HCT116 (cell line): ENCODE measurements at regions not wholly inside any gene's neighbourhood (a gene's known extent, or its start where the extent isn't known, plus 50 kb on each side); places are given as distances from the start of the nearest gene placed in this dataset.

Source experiments
- ATAC-seq: fragments of 200-7000 bp; cut with Tn5 transposase; 2 replicates; pipeline ENCODE4 v1.9.1; 2020; ENCODE audit warnings: mild to moderate bottlenecking, moderate library complexity
- BruUV-seq: library from RNA; stranded (reverse); fragments of 400-500 nt; replicated peaks from 2 replicates; lab custom pipeline; 2021; lab: Mats Ljungman, UMichigan
- CTCF ChIA-PET: fragments of 300-600 bp; sonication (Branson Sonifier 250); formaldehyde crosslinking; loops from one replicate; lab custom pipeline; 2021; ENCODE audit warnings: antibody characterized with exemption; lab: Charles Lee
- POLR2A ChIA-PET: fragments of 300-600, 350-600 bp; sonication (Branson Sonifier 250); formaldehyde crosslinking; loops from one replicate; lab custom pipeline; 2021; ENCODE audit warnings: antibody characterized with exemption; lab: Charles Lee
- RAD21 ChIA-PET, 2 experiments: fragments of 300-600 bp; sonication (Branson Sonifier 250); formaldehyde crosslinking; loops; one replicate each; lab custom pipeline; 2023; ENCODE audit warnings: low total read pairs in 2 of 2; ENCODE audit not compliant: uncharacterized antibody in 2 of 2, unreplicated experiment in 2 of 2, low non-redundant PET in 1 of 2; lab: Charles Lee
- DNase-seq: peaks from one replicate; pipeline ENCODE4 v3.0.0-alpha.2; 2010; ENCODE audit warnings: low read depth, low spot score
- H2AFZ ChIP-seq: fragments of 200-600 bp; shearing (Covaris generic), sonication (generic); 2 replicates; pipeline ENCODE4 v1.6.1; 2017; ENCODE audit warnings: low read depth, mixed run types, mixed read lengths, antibody characterized with exemption, low read length; ENCODE audit not compliant: poor library complexity, severe bottlenecking
- H3K27ac ChIP-seq: 2 replicates; pipeline ENCODE4 v1.5.1; 2012; ENCODE audit warnings: low read depth, low read length
- H3K27me3 ChIP-seq: fragments of 200-600 bp; sonication (generic); 2 replicates; pipeline ENCODE4 v1.6.1; 2016; ENCODE audit warnings: mixed run types, low read length, mixed read lengths; ENCODE audit not compliant: insufficient read depth
- H3K36me3 ChIP-seq, 2 experiments: fragments of 200-500 bp in 1 of 2; fragments of 200-600 bp in 1 of 2; sonication (Bioruptor generic) in 1 of 2; sonication (generic) in 1 of 2; 2 replicates each; pipeline versions ENCODE4 v1.5.1 to v1.6.1; 2014 to 2016; ENCODE audit warnings: low read length in 2 of 2, inconsistent platforms in 1 of 2, mixed read lengths in 1 of 2, mixed run types in 1 of 2; ENCODE audit not compliant: insufficient read depth in 2 of 2, control insufficient read depth in 1 of 2
- H3K4me1 ChIP-seq, 2 experiments: fragments of 200-600 bp in 1 of 2; sonication (generic) in 1 of 2; 2 replicates each; pipeline versions ENCODE4 v1.5.1 to v1.6.1; 2012 to 2017; ENCODE audit warnings: low read length in 2 of 2, inconsistent platforms in 1 of 2, mild to moderate bottlenecking in 1 of 2, mixed read lengths in 1 of 2, mixed run types in 1 of 2, moderate library complexity in 1 of 2; ENCODE audit not compliant: insufficient read depth in 2 of 2, control insufficient read depth in 1 of 2
- H3K4me2 ChIP-seq: fragments of 200-600 bp; sonication (generic); 2 replicates; pipeline ENCODE4 v1.6.1; 2017; ENCODE audit warnings: mixed run types, low read length, mixed read lengths
- H3K4me3 ChIP-seq, 2 experiments: fragments of 200-600 bp in 1 of 2; sonication (generic) in 1 of 2; replicated peaks in 1 of 2; 2 replicates each; pipeline ENCODE4 v1.5.1; 2011 to 2016; ENCODE audit warnings: low read length in 2 of 2, control low read depth in 1 of 2, low read depth in 1 of 2, mild to moderate bottlenecking in 1 of 2, mixed read lengths in 1 of 2, mixed run types in 1 of 2
- H3K79me2 ChIP-seq: fragments of 200-600 bp; sonication (generic); 2 replicates; pipeline ENCODE4 v1.6.1; 2017; ENCODE audit warnings: mild to moderate bottlenecking, mixed run types, low read length, moderate library complexity, mixed read lengths; ENCODE audit not compliant: insufficient read depth
- H3K9ac ChIP-seq: fragments of 200-600 bp; sonication (generic); 2 replicates; pipeline ENCODE4 v1.6.1; 2016; ENCODE audit warnings: low read length, mixed read lengths
- H3K9me2 ChIP-seq: fragments of 200-600 bp; sonication (generic), shearing (Covaris generic); 2 replicates; pipeline ENCODE4 v1.6.1; 2017; ENCODE audit warnings: mixed run types, mild to moderate bottlenecking, moderate library complexity; ENCODE audit not compliant: insufficient read depth
- H3K9me3 ChIP-seq, 2 experiments: fragments of 200-500 bp in 1 of 2; fragments of 200-600 bp in 1 of 2; sonication (Bioruptor generic) in 1 of 2; sonication (generic) in 1 of 2; 2 replicates each; pipeline ENCODE4 v1.6.1; 2014 to 2017; ENCODE audit warnings: low read length in 2 of 2, mixed read lengths in 2 of 2, inconsistent platforms in 1 of 2, low read depth in 1 of 2, mild to moderate bottlenecking in 1 of 2, mixed run types in 1 of 2, moderate library complexity in 1 of 2; ENCODE audit not compliant: control insufficient read depth in 1 of 2, insufficient read depth in 1 of 2
- H4K20me1 ChIP-seq: fragments of 200-600 bp; sonication (generic), shearing (Covaris generic); 2 replicates; pipeline ENCODE4 v1.6.1; 2017; ENCODE audit warnings: mixed run types, mild to moderate bottlenecking, moderate library complexity; ENCODE audit not compliant: insufficient read depth
- CEBPB ChIP-seq: IDR thresholded peaks from 2 replicates; pipeline ENCODE4 v1.6.1; 2012; ENCODE audit warnings: low read depth
- CTCF ChIP-seq, 3 experiments: fragments of 200-600 bp in 1 of 3; sonication (generic) in 1 of 3; IDR thresholded peaks in 2 of 3; conservative IDR thresholded peaks in 1 of 3; 2 replicates each; pipeline ENCODE4 v1.5.1; 2012 to 2017; ENCODE audit warnings: low read depth in 2 of 3, low read length in 2 of 3, antibody characterized with exemption in 1 of 3, borderline replicate concordance in 1 of 3, control low read depth in 1 of 3, mild to moderate bottlenecking in 1 of 3, mixed read lengths in 1 of 3, mixed run types in 1 of 3, moderate library complexity in 1 of 3; ENCODE audit not compliant: insufficient read depth in 1 of 3
- ELF1 ChIP-seq: IDR thresholded peaks from 2 replicates; pipeline ENCODE4 v1.6.1; 2012; ENCODE audit warnings: low read depth, borderline replicate concordance
- EZH2 ChIP-seq: fragments of 200-600 bp; sonication (generic); IDR thresholded peaks from 2 replicates; pipeline ENCODE4 v1.6.1; 2017; ENCODE audit warnings: antibody characterized with exemption, mixed run types
- EZH2phosphoT487 ChIP-seq: fragments of 200-600 bp; IDR thresholded peaks from 2 replicates; pipeline ENCODE4 v1.6.1; 2018; ENCODE audit warnings: antibody characterized with exemption, borderline replicate concordance
- FOSL1 ChIP-seq: IDR thresholded peaks from 2 replicates; pipeline ENCODE4 v1.6.1; 2012; ENCODE audit warnings: low read depth
- POLR2A ChIP-seq: IDR thresholded peaks from 2 replicates; pipeline ENCODE4 v1.7.0; 2011; ENCODE audit warnings: borderline replicate concordance; ENCODE audit not compliant: insufficient read depth, insufficient read length; ENCODE audit errors: extremely low read depth
- SIN3A ChIP-seq: IDR thresholded peaks from 2 replicates; pipeline ENCODE4 v1.6.1; 2012; ENCODE audit warnings: low read depth
- SRF ChIP-seq: IDR thresholded peaks from 2 replicates; pipeline ENCODE4 v1.6.1; 2012; ENCODE audit warnings: low read depth
- YY1 ChIP-seq: IDR thresholded peaks from 2 replicates; pipeline ENCODE4 v1.6.1; 2011; ENCODE audit warnings: low read length, low read depth, moderate library complexity, mild to moderate bottlenecking; ENCODE audit not compliant: insufficient replicate concordance; ENCODE audit errors: extremely low read depth
- ZFX ChIP-seq: fragments of 450-650 bp; IDR thresholded peaks from 2 replicates; pipeline ENCODE4 v1.6.1; 2017
- intact Hi-C: fragments of 100-400 bp; cut with micrococcal nuclease; formaldehyde crosslinking; loops from 2 replicates; pipeline ENCODE4 v1.10.0; 2022
- TF ChIP-seq, protein P1 (sequence below): IDR thresholded peaks from 2 replicates; pipeline ENCODE4 v1.6.1; 2012
- TF ChIP-seq, protein P2 (sequence below): IDR thresholded peaks from 2 replicates; pipeline ENCODE4 v1.6.1; 2011; ENCODE audit warnings: mild to moderate bottlenecking, low read length, moderate library complexity; ENCODE audit not compliant: insufficient replicate concordance; ENCODE audit errors: extremely low read depth

- H3K36me3 ChIP-seq = no peaks in the 10 kb centered on the region
- ChIA-PET POLR2A (no interaction called here), CTCF (no interaction called here), RAD21 (no interaction called here)
- BruUV-seq = no TSS peak
- no peak overlapping the region for H3K9ac ChIP-seq
- DNase-seq (no peak), ATAC-seq (no peak)
- TF ChIP-seq YY1 (no peak), EZH2 (no peak), CTCF (IDR thresholded peaks at IDR 0.05 in 2 of 3, conservative IDR thresholded peaks at IDR 0.05 in 1 of 3; ENCODE audit: borderline replicate concordance in 1 of 3, insufficient read depth in 1 of 3, low read depth in 2 of 3, low read length in 2 of 3) (no peak)
- H3K4me1 ChIP-seq = no peaks in the 10 kb centered on the region
- H4K20me1 ChIP-seq = no peaks in the 10 kb centered on the region
- no peaks in the 10 kb centered on the region for H3K79me2 ChIP-seq
- H3K9me2 ChIP-seq = no peaks in the 10 kb centered on the region
- no peak overlapping the region for H3K4me3 ChIP-seq
- H3K9me3 ChIP-seq = no peaks in the 10 kb centered on the region
- no peak overlapping the region for H3K4me2 ChIP-seq
- intact Hi-C loops = no loop called here
- no peaks in the 10 kb centered on the region for H3K27me3 ChIP-seq
- H3K27ac ChIP-seq = no peak overlapping the region
- no peak overlapping the region for H2AFZ ChIP-seq
Observed at GRCh38 chr2:18870307-18870706, 280.9 kb upstream of the NT5C1B start.

DNA sequence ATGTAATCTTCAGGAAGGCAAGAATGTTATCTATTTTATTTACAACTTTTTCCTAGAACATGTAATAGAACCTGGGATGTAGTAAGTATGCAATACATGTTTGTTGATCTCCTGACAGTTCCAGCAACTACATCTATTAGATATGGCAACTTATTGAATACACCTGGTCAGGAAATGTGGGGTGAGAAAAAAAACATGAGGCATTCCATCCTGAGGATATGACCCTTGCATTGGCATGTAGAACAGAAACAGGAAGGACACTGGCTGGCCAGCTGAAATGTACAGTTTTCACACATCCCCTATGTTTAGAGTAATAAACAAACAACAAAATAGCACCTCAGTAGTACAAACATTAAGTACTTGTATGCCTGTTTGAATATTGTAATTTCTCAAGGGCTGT lies 272.6 kb upstream of the NT5C1B start:
- H3K9me3 ChIP-seq = no peaks in the 10 kb centered on the region
- DNase-seq = no peak
- H3K4me1 ChIP-seq = no peaks in the 10 kb centered on the region
- no peak overlapping the region for H3K4me3 ChIP-seq
- H3K9me2 ChIP-seq = no peaks in the 10 kb centered on the region
- H3K9ac ChIP-seq = no peak overlapping the region
- H3K27ac ChIP-seq = no peak overlapping the region
- ATAC-seq = no peak
- H2AFZ ChIP-seq = no peak overlapping the region
- no peak overlapping the region for H3K4me2 ChIP-seq
- ChIA-PET CTCF (no interaction called here), RAD21 (no interaction called here), POLR2A (no interaction called here)
- H3K79me2 ChIP-seq = no peaks in the 10 kb centered on the region
- H3K36me3 ChIP-seq = no peaks in the 10 kb centered on the region
- H4K20me1 ChIP-seq = no peaks in the 10 kb centered on the region
- BruUV-seq = no TSS peak
- intact Hi-C loops = no loop called here
- H3K27me3 ChIP-seq = no peaks in the 10 kb centered on the region
- no peak for TF ChIP-seq SRF
- no peak for TF ChIP-seq CEBPB
- TF ChIP-seq, protein P1, sequence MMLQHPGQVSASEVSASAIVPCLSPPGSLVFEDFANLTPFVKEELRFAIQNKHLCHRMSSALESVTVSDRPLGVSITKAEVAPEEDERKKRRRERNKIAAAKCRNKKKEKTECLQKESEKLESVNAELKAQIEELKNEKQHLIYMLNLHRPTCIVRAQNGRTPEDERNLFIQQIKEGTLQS = no peak
- no peak for TF ChIP-seq FOSL1
- no peak for TF ChIP-seq SIN3A
- TF ChIP-seq, protein P2, sequence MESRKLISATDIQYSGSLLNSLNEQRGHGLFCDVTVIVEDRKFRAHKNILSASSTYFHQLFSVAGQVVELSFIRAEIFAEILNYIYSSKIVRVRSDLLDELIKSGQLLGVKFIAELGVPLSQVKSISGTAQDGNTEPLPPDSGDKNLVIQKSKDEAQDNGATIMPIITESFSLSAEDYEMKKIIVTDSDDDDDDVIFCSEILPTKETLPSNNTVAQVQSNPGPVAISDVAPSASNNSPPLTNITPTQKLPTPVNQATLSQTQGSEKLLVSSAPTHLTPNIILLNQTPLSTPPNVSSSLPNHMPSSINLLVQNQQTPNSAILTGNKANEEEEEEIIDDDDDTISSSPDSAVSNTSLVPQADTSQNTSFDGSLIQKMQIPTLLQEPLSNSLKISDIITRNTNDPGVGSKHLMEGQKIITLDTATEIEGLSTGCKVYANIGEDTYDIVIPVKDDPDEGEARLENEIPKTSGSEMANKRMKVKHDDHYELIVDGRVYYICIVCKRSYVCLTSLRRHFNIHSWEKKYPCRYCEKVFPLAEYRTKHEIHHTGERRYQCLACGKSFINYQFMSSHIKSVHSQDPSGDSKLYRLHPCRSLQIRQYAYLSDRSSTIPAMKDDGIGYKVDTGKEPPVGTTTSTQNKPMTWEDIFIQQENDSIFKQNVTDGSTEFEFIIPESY = no peak
- no peak for TF ChIP-seq EZH2
- no peak for TF ChIP-seq EZH2phosphoT487
- no peak for TF ChIP-seq CTCF (IDR thresholded peaks at IDR 0.05 in 2 of 3, conservative IDR thresholded peaks at IDR 0.05 in 1 of 3; ENCODE audit: borderline replicate concordance in 1 of 3, insufficient read depth in 1 of 3, low read depth in 2 of 3, low read length in 2 of 3)
- TF ChIP-seq ELF1 = no peak
- no peak for TF ChIP-seq ZFX
- no peak for TF ChIP-seq POLR2A
- no peak for TF ChIP-seq YY1
